Hindlimb muscle (tissue), 1 donor: ENCODE measurements at regions not wholly inside any gene's neighbourhood (a gene's known extent, or its start where the extent isn't known, plus 50 kb on each side); places are given as distances from the start of the nearest gene placed in this dataset.
"Not testable (repeated sequence)": the region's sequence is repeated elsewhere in the genome, so short reads cannot be mapped to it uniquely, and the experiment has no call there.

Source experiments
- DNase-seq: peaks from one replicate; pipeline ENCODE4 v3.0.0-alpha.2; 2013

DNA sequence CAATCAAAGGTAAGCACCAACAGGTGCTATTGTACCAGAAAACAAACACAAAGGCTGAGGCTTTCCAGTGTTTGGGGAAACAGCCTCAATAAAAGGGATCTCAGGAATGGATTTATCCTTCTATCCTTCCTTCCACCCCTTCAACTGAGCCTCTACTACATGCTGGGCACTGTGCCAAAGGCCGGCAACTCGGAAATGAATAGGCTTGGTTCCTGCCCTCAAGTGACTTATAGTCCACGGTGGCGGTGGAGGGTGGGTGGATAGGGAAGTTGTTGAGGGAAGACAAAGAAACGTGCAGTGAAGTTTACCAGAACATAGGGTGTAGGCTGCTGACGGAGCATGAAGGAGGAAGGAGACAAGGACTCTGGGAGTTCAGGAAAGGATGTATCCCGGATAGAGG, 73.4 kb upstream of the TAB2 start:
- DNase-seq: no peak

DNA sequence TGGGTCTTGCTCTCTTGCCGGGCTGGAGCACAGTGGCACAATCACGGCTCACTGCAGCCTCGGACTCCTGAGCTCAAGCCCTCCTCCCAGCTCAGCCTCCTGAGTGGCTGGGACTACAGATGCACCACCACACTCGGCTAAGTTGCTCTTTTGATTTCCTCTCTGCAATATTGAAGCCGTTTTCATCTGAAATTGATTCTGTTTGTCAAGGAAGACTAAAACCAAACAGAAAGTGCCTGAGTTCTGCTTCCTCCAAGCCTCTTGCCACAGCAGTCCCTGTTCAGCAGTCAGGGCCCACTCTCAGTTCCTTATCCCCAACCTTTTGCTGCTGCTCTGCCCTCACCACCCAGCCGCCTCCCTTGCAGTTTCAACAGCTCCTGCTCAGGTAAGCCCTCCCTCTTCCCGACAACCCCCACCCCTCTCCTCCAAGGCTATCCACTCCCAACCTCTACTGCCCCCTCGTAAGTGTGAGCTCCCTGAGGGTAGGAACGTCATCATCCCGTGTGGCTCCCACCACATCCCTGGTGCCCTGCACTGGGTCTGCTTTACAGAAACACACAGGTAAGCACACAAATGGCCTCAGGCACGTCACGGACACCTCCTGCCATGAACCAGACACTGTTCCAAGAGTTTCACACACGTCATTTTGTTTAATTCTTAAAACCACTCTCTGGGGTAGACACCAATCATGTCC, 70.7 kb upstream of the TAB2 start:
- no peak for DNase-seq

DNA sequence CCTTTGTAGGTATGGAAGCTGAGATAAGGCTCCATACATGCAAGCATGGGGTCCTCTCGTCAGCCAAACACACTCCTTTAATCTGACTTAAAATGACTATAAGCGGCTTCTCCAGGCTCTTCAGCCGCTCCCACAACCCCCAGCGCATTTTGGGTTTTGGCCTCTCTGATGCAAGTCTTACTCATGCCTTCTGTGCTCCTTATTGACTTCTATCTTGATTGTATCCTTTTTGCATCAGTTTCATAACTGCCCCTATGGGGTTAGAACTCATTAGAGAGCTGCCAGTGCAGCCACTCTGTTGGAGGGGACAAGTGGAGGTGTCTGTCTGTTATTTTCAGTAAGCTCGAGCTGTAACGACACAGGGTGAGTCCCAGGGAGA, 70.1 kb upstream of the TAB2 start:
- DNase-seq: no peak

DNA sequence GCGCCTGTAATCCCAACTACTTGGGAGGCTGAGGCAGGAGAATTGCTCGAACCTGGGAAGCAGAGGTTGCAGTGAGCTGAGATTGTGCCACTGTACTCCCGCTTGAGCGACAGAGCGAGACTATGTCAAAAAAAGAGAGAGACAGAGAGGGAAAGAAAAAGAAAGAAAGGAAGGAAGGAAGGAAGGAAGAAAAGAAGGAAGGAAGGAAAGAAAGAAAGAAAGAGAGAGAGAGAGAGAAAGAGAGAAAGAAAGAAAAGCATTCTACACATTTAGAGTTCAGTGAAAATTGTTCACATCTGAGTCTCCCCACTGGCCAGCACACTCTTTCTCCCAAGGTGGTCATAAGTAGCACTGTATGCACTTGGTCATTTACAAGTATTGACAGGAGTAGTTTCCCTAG, 69.2 kb upstream of the TAB2 start:
- not testable (repeated sequence) for DNase-seq

DNA sequence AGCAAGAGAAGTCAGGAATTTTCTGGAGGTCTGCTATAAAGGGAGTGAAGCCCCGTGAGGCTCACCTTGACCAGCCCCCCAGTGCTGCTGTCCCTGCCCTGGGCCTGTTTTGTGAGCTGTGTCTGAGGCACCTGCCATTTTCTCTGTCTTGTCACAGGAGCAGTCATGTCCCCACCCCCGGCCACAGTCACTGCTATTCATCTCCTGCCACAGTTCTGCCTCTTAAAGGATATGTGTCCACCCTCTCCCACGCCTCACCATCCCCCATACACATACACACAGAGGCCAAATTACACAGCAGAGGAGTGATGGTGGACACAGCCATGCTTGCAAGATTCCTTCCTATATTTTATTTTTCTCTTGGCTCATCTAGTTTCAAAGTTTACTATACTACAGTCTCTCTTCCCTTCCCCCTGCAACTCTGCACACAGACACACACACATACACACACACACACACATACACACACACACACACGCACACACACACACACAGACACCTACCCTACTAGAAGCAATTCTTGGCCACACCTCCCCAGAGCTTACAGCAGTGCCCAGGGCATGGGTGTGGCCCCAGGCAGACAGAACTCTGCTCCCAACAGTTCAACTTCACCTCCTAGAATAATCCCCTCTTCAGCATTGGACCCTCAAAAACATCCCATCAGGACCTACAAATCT, 68.7 kb upstream of the TAB2 start:
- no peak for DNase-seq

DNA sequence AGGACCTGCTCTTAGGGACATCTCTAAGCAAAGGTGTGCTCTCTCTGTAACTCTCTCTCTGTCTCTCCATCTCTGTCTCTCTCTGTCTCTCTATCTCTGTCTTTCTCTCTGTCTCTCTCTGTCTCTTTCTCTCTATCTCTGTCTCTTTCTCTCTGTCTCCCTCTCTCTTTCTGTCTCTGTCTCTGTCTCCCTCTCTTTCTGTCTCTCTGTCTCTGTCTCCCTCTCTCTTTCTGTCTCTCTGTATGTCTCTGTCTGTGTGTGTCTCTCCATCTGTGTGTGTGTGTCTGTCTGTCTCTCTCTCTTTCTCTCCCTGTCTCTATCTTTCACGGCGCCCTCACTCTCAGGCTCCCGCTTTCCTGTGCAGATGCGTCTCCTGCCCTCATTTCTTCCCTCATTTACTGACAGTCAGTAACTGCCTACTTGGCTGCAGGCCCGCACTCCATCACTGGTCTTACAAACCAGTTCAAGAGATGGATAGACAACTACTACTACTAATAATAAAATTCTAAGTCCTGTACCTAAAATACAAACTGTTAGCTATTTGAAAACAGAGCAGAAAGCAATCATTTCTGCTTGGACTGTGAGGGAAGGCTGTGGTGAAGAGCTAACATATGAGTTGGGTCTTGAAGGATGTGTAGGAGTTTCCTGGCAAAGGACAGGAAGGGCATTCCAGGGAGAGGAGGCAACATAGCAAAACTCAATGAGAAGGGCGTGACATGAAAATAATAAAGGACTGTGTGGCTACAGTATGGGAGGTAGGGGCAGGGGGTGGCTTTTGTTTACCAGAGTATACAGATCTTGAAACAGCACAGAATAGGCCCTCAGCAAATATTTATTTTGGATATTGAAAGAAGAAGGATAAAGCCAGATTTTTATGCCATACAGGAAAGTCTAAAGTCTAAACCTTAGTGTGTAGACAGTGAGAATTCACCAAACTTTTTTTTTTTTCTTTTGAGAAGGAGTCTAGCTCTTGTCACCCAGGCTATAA, 67.8 kb upstream of the TAB2 start:
- no peak for DNase-seq

DNA sequence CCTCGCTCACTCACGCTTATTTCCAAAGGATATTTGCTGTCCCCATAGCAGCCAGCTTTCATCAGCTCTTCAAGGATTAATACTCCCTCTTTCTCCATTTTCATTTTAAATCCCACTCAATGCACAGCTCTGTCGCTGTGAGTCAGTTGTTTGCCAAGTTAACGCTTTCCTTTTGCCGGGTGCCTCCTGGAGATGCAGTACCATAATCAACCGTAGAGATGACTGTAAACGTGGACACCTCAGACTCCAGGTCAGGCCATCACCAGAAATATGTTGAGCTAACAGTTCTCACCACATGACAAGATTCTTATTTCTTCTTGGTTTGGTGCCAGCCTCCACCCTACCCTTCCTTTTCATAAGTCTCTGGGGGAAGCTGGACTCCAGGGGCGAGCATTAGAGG, 66.6 kb upstream of the TAB2 start:
- no peak for DNase-seq

DNA sequence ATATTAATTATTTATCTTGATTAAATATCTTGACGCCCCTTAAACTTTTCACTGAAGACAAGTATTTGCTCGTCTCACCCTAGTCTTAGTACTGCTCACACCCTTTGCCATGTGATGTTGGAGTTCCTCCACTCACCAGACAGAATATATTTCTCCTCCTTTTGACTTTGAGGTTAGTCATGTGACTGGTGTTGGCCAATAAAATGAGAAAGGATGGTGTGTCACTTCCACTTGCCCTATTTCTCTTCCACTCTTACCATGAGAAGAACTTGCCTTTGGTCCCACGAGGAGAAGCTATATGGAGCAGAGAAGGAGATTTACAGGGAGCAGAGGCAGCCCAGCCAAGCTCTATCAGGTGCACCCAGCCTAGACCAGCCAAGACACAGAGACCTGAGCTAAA, 64.9 kb upstream of the TAB2 start:
- DNase-seq: no peak

DNA sequence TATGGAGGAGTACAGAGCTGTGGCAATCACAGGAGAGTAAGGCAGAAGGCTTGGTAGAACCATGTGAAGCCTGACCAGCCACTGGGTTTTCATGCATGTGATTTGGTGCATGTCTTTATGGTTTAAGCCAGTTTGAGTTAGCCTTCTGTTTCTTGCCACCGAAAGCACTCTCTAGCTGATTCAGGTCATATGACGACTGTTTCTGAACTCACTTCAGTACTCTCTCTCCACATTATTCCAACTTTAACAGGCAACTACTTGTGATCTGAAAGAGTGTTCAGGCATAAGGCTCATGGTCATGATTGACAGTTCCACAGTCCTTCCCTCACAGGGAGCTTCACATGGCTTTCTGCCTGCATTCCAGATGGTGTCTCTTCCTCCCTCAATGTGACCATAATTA, 63.3 kb upstream of the TAB2 start:
- no peak for DNase-seq

DNA sequence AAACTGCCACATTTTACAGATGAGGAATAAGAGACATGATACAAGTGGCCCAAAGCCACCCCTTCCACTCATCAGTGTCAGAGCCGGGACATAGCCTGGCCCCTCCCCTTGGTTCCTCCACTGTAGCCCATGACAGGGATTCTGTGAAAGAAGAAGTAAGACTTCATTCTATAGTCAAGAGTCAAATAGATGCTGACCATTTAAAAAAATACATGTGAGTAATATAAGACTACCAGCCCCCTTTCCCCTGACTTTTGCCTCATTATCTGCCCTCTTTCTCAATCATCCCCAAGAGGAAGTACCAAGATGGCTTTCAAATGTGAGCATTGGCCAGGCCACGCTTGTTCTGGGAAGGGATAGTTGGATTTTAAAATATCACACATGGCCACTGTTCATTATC, 57.8 kb upstream of the TAB2 start:
- DNase-seq: no peak

DNA sequence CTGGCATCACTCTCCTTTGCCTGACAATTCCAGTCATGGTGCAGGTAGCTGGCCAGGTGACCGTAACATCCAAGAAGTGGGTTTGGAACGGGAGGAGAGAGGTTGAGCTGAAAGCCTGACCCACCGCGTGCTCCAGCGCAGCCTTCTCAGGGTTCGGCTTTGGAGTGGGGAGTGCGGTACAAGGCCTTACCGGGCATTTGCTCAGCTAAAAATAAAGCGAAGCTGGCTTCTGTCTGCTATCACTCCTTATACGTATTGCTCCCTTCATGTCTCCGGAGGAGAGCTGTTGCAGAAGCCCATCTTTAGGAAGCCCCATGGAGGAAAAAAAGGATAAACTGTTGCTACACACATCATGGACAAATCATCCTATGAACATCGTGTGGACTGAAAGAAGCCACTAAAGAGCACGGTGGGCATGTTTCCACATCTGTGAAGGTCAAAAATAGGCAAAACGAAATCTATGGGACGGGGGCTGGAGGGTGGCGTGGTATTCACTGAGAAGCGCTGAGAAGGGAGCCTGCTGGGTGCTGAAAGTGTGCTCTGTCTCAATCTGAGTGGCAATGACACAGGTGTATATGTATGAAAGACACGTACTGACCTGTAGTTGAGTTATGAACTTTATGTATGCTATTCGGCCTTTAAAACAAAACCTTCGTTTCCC, 57.2 kb upstream of the TAB2 start:
- DNase-seq: no peak

DNA sequence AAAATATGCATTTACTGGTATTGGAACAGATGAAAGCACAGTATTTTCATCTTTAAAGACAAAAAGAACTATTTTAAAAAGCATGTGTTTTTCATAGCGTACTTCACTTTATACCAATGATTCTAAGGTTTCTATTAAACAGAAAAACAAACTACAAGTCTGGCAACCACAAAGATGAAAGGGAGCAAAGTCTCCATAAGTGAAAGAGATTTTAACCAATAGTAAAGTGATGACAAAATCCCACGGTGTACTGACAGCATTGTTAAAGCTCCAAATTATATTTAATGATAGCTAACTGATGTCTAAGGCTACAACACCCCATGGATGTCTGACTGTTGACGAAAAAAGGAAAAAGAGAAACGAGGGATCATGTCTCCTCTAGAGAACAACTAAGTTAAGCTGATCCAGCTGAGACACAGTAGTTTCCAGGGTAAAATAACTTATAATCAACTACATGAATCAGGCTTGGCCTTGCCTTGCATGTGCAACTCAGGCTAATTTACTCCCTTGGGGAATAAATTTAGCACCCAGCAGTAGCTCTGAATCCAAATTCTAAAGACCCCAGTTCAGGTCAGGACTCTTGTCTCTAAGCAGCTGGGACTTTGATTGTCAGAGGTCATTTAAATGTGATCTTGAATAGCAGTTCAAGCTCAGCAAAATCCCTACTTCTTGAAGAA, 56.0 kb upstream of the TAB2 start:
- no peak for DNase-seq

DNA sequence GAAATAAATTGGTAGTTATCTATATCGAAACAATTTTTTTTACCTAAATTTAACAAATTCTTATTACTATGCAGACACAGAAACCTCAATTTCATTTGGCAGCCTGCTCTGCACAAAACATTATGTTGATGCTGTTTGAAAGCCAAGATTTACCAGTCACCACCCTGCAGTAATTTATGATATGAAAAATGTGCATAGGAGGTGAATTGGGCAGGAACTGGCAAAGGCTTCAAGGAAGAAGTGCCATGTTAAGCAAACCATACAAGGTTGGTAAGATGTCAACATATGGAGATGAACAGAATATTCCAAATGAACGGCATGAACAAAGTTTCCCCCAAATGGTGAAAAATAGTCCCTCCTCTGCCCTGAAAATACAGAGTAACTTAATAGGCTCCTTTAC, 54.2 kb upstream of the TAB2 start:
- DNase-seq: no peak

DNA sequence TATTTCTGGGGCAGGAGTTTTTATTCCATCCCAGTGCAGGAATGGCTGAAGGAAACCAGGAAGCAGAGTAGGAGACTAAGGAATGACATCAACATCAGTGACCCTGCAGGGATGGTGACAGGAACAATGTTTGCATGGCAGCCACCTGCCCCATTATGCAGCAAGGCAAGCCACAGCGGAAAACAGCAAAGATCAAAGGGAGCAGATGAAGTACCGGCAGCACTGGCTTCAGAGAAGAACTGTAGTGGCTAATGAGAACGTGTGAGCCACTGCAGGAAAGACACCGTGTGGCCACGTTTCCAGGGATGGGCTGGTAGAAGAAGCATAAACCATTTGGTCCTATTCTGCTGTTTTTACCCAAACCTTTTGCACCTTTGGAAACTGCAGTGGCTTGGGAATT, 52.9 kb upstream of the TAB2 start:
- no peak for DNase-seq

DNA sequence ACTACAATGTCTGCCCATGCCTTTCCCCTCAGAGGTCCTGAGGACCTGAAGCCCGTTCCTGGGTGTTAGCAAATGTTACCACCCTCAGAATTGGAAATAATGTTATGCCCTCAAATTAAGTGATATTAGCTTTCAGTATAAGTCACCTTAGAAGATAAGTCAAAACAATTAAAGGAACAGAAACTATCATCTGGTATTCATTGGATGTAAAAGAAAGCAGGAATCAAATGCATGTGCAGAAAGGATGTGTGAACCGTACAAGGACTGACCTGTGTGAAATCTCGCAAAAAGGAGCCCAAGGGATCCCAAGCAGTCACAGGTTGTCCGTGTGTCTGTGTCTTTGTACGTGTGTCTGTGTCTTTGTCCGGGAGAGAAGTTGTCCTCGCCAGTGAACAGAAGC, 51.6 kb upstream of the TAB2 start:
- DNase-seq: no peak

DNA sequence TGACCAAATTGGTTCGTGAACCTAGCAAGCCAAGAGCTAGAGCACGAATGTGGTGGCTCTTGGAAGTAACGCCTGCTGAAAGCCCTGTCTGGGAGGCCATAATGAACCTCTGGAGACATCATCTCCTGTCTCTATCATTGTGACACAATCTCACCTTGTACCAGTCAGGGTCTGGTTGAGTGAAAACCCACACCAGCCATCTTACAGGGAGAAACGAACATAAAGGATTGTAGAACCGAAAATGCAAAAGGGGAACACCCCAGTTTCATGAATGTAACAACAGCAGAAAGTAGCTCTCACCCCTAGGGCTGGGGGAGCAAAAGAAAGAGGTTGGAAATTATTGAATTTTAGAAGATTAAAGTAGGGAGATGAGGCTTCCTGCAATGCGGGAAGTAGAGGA, 50.9 kb upstream of the TAB2 start:
- no peak for DNase-seq

DNA sequence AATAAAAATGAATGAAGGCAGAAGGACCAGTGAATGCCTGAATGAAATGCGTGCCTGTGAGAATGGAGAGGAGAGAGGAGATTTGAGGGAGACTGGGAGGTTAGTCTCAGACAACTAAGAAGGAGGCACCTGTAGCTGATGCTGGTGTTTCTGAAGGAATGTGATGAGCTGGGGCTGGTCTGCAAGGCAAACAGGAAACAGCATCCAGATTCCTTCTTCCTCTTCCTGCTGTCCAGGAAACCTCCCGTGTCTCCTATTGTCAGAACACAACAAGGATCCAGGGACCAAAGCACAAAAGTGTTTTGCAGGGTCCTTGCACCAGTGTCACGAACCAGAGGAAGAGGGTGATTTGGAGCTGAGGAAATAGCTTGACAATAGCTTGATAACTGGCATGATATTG, 50.4 kb upstream of the TAB2 start:
- DNase-seq: no peak

DNA sequence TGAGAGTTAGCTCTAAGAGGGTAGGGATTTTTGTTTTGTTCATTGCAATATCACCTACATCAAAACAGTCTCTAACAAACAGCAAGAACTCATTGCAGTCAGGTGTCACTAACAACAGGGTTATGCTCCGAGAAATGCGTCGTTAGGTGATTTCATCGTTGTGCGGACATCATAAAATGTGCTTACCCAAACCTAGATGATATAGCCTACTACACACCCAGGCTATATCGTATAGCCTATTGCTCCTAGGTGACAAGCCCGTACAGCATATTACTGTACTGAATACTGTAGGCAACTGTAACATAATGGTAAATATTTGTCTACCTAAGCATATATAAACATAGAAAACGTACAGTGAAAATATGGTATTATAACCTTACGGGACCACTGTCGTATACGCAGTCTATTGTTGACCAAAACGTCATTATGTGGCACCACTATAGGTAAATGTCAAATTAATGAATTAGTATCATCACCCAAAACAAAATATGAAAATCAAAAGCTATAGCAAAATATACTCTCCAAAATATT, 49.9 kb upstream of the TAB2 start:
- no peak for DNase-seq
